Stimulated activated CD4-positive, alpha-beta T cell treated with anti-CD3 and anti-CD28 coated beads, Interleukin-2, amount 100 ng/mL, for 4 hours (primary cell): ENCODE measurements at regions not wholly inside any gene's neighbourhood (a gene's known extent, or its start where the extent isn't known, plus 50 kb on each side); places are given as distances from the start of the nearest gene placed in this dataset.

Experiments
- DNase-seq: peaks from one replicate; pipeline ENCODE4 v3.0.0-alpha.2; 2020; ENCODE audit warnings: low read depth

- no peak for DNase-seq
Observed at GRCh38 chr7:131109011-131109758, 218.5 kb upstream of the MKLN1 start.

GRCh38 chr7:131109759-131110296 lies 217.8 kb upstream of the MKLN1 start:
- peak; percentile 54 for DNase-seq

GRCh38 chr7:131110297-131111080 lies 217.2 kb upstream of the MKLN1 start:
- no peak for DNase-seq

- DNase-seq: no peak
Observed at GRCh38 chr7:131111081-131111576, 216.5 kb upstream of the MKLN1 start.

GRCh38 chr7:131111792-131112191 lies 215.9 kb upstream of the MKLN1 start:
- no peak for DNase-seq

GRCh38 chr7:131112431-131112830 lies 215.2 kb upstream of the MKLN1 start:
- no peak for DNase-seq

- DNase-seq: no peak
Observed at GRCh38 chr7:131115340-131115739, 212.3 kb upstream of the MKLN1 start.

- DNase-seq: no peak
Observed at GRCh38 chr7:131117439-131117838, 210.2 kb upstream of the MKLN1 start.

GRCh38 chr7:131119381-131119780 lies 208.3 kb upstream of the MKLN1 start:
- no peak for DNase-seq

GRCh38 chr7:131122394-131122793 lies 205.3 kb upstream of the MKLN1 start:
- no peak for DNase-seq

- DNase-seq: no peak
Observed at GRCh38 chr7:131124001-131124629, 203.6 kb upstream of the MKLN1 start.

- DNase-seq: no peak
Observed at GRCh38 chr7:131124867-131125266, 202.8 kb upstream of the MKLN1 start.

GRCh38 chr7:131130324-131130723 lies 197.4 kb upstream of the MKLN1 start:
- no peak for DNase-seq

- DNase-seq: no peak
Observed at GRCh38 chr7:131131012-131131745, 196.5 kb upstream of the MKLN1 start.

- DNase-seq: no peak
Observed at GRCh38 chr7:131131746-131132431, 195.8 kb upstream of the MKLN1 start.

GRCh38 chr7:131139462-131139861 lies 188.2 kb upstream of the MKLN1 start:
- no peak for DNase-seq

GRCh38 chr7:131141443-131141967 lies 186.2 kb upstream of the MKLN1 start:
- DNase-seq: no peak

GRCh38 chr7:131143869-131144268 lies 183.8 kb upstream of the MKLN1 start:
- no peak for DNase-seq

GRCh38 chr7:131145026-131145425 lies 182.7 kb upstream of the MKLN1 start:
- no peak for DNase-seq

GRCh38 chr7:131145770-131146169 lies 181.9 kb upstream of the MKLN1 start:
- no peak for DNase-seq

GRCh38 chr7:131147604-131148003 lies 180.1 kb upstream of the MKLN1 start:
- DNase-seq: no peak
